Stomach (tissue), 8 donors: ENCODE measurements at regions not wholly inside any gene's neighbourhood (a gene's known extent, or its start where the extent isn't known, plus 50 kb on each side); places are given as distances from the start of the nearest gene placed in this dataset.
"Not testable (repeated sequence)": the region's sequence is repeated elsewhere in the genome, so short reads cannot be mapped to it uniquely, and the experiment has no call there.

Source experiments
- DNase-seq, 2 donors: peaks; one replicate each; pipeline versions ENCODE4 v3.0.0 to v3.0.0-alpha.2; 2013 to 2019
- H3K27ac ChIP-seq, 5 donors: fragments of 200-600 bp in 4 of 5; sonication (generic) in 4 of 5; one replicate each; pipeline ENCODE4 v1.5.1; 2013 to 2019; ENCODE audit warnings: mild to moderate bottlenecking in 1 of 5, moderate library complexity in 1 of 5
- H3K27me3 ChIP-seq, 3 donors: fragments of 200-600 bp; sonication (generic); one replicate each; pipeline ENCODE4 v1.5.1; 2017 to 2019; ENCODE audit warnings: mixed run types in 1 of 3
- H3K36me3 ChIP-seq, 4 donors: fragments of 200-600 bp; sonication (generic); 1 replicate in 3 of 4; 2 replicates in 1 of 4; pipeline ENCODE4 v1.5.1; 2016 to 2019
- H3K4me1 ChIP-seq, 4 donors: fragments of 200-600 bp; sonication (generic); one replicate each; pipeline ENCODE4 v1.5.1; 2016 to 2019
- H3K4me3 ChIP-seq, 4 donors: fragments of 200-600 bp; sonication (generic) in 3 of 4; one replicate each; pipeline ENCODE4 v1.5.1; 2016 to 2019; ENCODE audit warnings: mild to moderate bottlenecking in 1 of 4
- H3K9me3 ChIP-seq, 4 donors: fragments of 200-600 bp; sonication (generic); one replicate each; pipeline ENCODE4 v1.5.1; 2016 to 2019
- CTCF ChIP-seq, 7 experiments: fragments of 450-650 bp in 4 of 7; fragments of 200-600 bp in 3 of 7; sonication (generic) in 3 of 7; IDR thresholded peaks; one replicate each; pipeline ENCODE4 v1.5.1; 2016 to 2019; ENCODE audit warnings: antibody characterized with exemption in 7 of 7, control low read depth in 2 of 7, mild to moderate bottlenecking in 1 of 7
- EP300 ChIP-seq: sonication (generic); formaldehyde crosslinking; IDR thresholded peaks from one replicate; pipeline ENCODE4 v1.6.1; 2017; ENCODE audit warnings: antibody characterized with exemption
- POLR2A ChIP-seq, 4 donors: fragments of 450-650 bp; IDR thresholded peaks; one replicate each; pipeline ENCODE4 v1.6.1; 2016; ENCODE audit warnings: antibody characterized with exemption in 4 of 4, control low read depth in 2 of 4, mild to moderate bottlenecking in 1 of 4, moderate library complexity in 1 of 4
- POLR2AphosphoS5 ChIP-seq, 3 donors: sonication (generic); formaldehyde crosslinking; IDR thresholded peaks; one replicate each; pipeline ENCODE4 v1.6.1; 2016; ENCODE audit warnings: antibody characterized with exemption in 3 of 3
- WGBS, 5 donors: extraction: QIAGEN DNeasy Blood & Tissue Kit in 3 of 5; methylation state at CpG; one replicate each; pipeline versions ENCODE4 v1.1.5 to v1.1.7; 2013 to 2018; 5-methylcytosine and 5-hydroxymethylcytosine counted together
- intact Hi-C: fragments of 100-400 bp; cut with DNase I; formaldehyde crosslinking; loops from one replicate; pipeline ENCODE4 v1.15.1; 2023; ENCODE audit warnings: low total_unique reads
- donor health status: healthy with polysubstance abuse.
- donor health status: Bipolar disorder and iron deficiency.
- donor health status: healthy.

- intact Hi-C loops = no loop called here
- TF ChIP-seq EP300 (no peak), POLR2AphosphoS5 (IDR thresholded peaks at IDR 0.05) (no peak), POLR2A (IDR thresholded peaks at IDR 0.05) (no peak), CTCF (IDR thresholded peaks at IDR 0.05) (no peak)
- WGBS, 5 donors = 59 to 79% (median 73%) methylated on average over 2 of the region's 2 CpGs
Observed at GRCh38 chr6:86657192-86657591, 280.1 kb upstream of the HTR1E start.

GRCh38 chr6:86629123-86629522 lies 308.2 kb upstream of the HTR1E start:
- 17 to 24% (median 19%) methylated on average over 1 of the region's 1 CpG for WGBS, 5 donors
- no peaks in the 10 kb centered on the region for H3K4me1 ChIP-seq
- TF ChIP-seq POLR2A (IDR thresholded peaks at IDR 0.05) (no peak), EP300 (no peak)
- H3K4me3 ChIP-seq = no peak overlapping the region
- DNase-seq = no peak
- peaks cover 0 to 12% (median 4%) of the 10 kb centered on the region in 4 donors for H3K9me3 ChIP-seq
- H3K27me3 ChIP-seq = no peaks in the 10 kb centered on the region
- intact Hi-C loops = no loop called here
- no peaks in the 10 kb centered on the region for H3K36me3 ChIP-seq
- H3K27ac ChIP-seq = no peak overlapping the region

More at GRCh38 chr6:86657192-86657591, 280.1 kb upstream of the HTR1E start:
- Histone ChIP-seq H3K27me3 (no peaks in the 10 kb centered on the region), H3K9me3 (peaks cover 0 to 5% (median 0%) of the 10 kb centered on the region in 4 donors), H3K4me3 (no peak overlapping the region), H3K27ac (no peak overlapping the region), H3K4me1 (no peaks in the 10 kb centered on the region), H3K36me3 (no peaks in the 10 kb centered on the region)
- DNase-seq = no peak

GRCh38 chr6:86619428-86619827 lies 317.9 kb upstream of the HTR1E start:
- Histone ChIP-seq H3K9me3 (peaks cover 0 to 6% (median 3%) of the 10 kb centered on the region in 4 donors), H3K4me1 (no peaks in the 10 kb centered on the region), H3K27me3 (no peaks in the 10 kb centered on the region), H3K4me3 (no peak overlapping the region), H3K36me3 (no peaks in the 10 kb centered on the region), H3K27ac (no peak overlapping the region)
- intact Hi-C loops = no loop called here
- no peak for DNase-seq
- WGBS, 5 donors = 88 to 96% (median 91%) methylated on average over 2 of the region's 2 CpGs
- TF ChIP-seq CTCF (IDR thresholded peaks at IDR 0.05) (no peak), EP300 (no peak), POLR2A (IDR thresholded peaks at IDR 0.05) (no peak), POLR2AphosphoS5 (IDR thresholded peaks at IDR 0.05) (no peak)

- peaks cover 0 to 4% (median 2%) of the 10 kb centered on the region in 4 donors for H3K9me3 ChIP-seq
- intact Hi-C loops = no loop called here
- no peak for TF ChIP-seq CTCF (IDR thresholded peaks at IDR 0.05)
- no peaks in the 10 kb centered on the region for H3K27me3 ChIP-seq
- H3K27ac ChIP-seq = no peak overlapping the region
- DNase-seq = no peak
- 43 to 76% (median 48%) methylated on average over 1 of the region's 1 CpG for WGBS, 5 donors
- no peaks in the 10 kb centered on the region for H3K4me1 ChIP-seq
- no peak overlapping the region for H3K4me3 ChIP-seq
- no peaks in the 10 kb centered on the region for H3K36me3 ChIP-seq
Observed at GRCh38 chr6:86615299-86615698, 322.0 kb upstream of the HTR1E start.

GRCh38 chr6:86609549-86610388 lies 327.6 kb upstream of the HTR1E start:
- WGBS, 5 donors = 29 to 56% (median 48%) methylated on average over 9 of the region's 9 CpGs
- no peak for DNase-seq
- no peaks in the 10 kb centered on the region for H3K27me3 ChIP-seq
- no peaks in the 10 kb centered on the region for H3K9me3 ChIP-seq
- H3K36me3 ChIP-seq = no peaks in the 10 kb centered on the region
- intact Hi-C loops = no loop called here
- H3K4me3 ChIP-seq = no peak overlapping the region
- TF ChIP-seq POLR2AphosphoS5 (IDR thresholded peaks at IDR 0.05) = no peak
- no peak overlapping the region for H3K27ac ChIP-seq
- H3K4me1 ChIP-seq = no peaks in the 10 kb centered on the region

GRCh38 chr6:86603364-86603763 lies 334.0 kb upstream of the HTR1E start:
- not testable (repeated sequence) for H3K27me3 ChIP-seq, H3K27ac ChIP-seq

GRCh38 chr6:86602093-86602492 lies 335.2 kb upstream of the HTR1E start:
- H3K9me3 ChIP-seq, H3K4me3 ChIP-seq, intact Hi-C loops, H3K36me3 ChIP-seq, H3K27me3 ChIP-seq, H3K27ac ChIP-seq, H3K4me1 ChIP-seq, DNase-seq: not testable (repeated sequence)
- WGBS, 5 donors = 46 to 68% (median 55%) methylated on average over 6 of the region's 6 CpGs

More at GRCh38 chr6:86603364-86603763, 334.0 kb upstream of the HTR1E start:
- H3K9me3 ChIP-seq, intact Hi-C loops, H3K4me3 ChIP-seq, H3K36me3 ChIP-seq, DNase-seq, H3K4me1 ChIP-seq: not testable (repeated sequence)
- WGBS, 5 donors = 61 to 91% (median 78%) methylated on average over 3 of the region's 3 CpGs

GRCh38 chr6:86598969-86599368 lies 338.4 kb upstream of the HTR1E start:
- H3K4me3 ChIP-seq, DNase-seq, H3K27me3 ChIP-seq, H3K27ac ChIP-seq, H3K4me1 ChIP-seq, intact Hi-C loops, H3K36me3 ChIP-seq, H3K9me3 ChIP-seq: not testable (repeated sequence)
- WGBS, 5 donors = 28 to 50% (median 45%) methylated on average over 4 of the region's 4 CpGs
